ENCODE measurements at regions not wholly inside any gene's neighbourhood (a gene's known extent, or its start where the extent isn't known, plus 50 kb on each side); places are given as distances from the start of the nearest gene placed in this dataset.

GRCh38 chr1:30819244-30819571 lies 61.6 kb upstream of the LAPTM5 start:
- no peak for DNase-seq

- no peak for DNase-seq
These were observed 61.1 kb upstream of the LAPTM5 start for GRCh38 chr1:30818568-30819243.

- DNase-seq = no peak
These were observed 60.0 kb upstream of the LAPTM5 start for GRCh38 chr1:30817548-30817947.

GRCh38 chr1:30817077-30817438 lies 59.5 kb upstream of the LAPTM5 start:
- no peak for DNase-seq

- peak in 1 of 2 experiments; percentile 45 for DNase-seq
These were observed 58.9 kb upstream of the LAPTM5 start for GRCh38 chr1:30816211-30817076.

GRCh38 chr1:30815556-30815955 lies 58.0 kb upstream of the LAPTM5 start:
- DNase-seq = no peak

- no peak for DNase-seq
These were observed 56.7 kb upstream of the LAPTM5 start for GRCh38 chr1:30814292-30814691.

- DNase-seq = no peak
These were observed 54.5 kb upstream of the LAPTM5 start for GRCh38 chr1:30812076-30812475.

- no peak for DNase-seq
These were observed 53.6 kb upstream of the LAPTM5 start for GRCh38 chr1:30811187-30811586.

GRCh38 chr1:30810416-30811080 lies 53.0 kb upstream of the LAPTM5 start:
- DNase-seq = no peak

- DNase-seq = no peak
These were observed 52.1 kb upstream of the LAPTM5 start for GRCh38 chr1:30809514-30810263.

GRCh38 chr1:30808067-30808662 lies 50.6 kb upstream of the LAPTM5 start:
- DNase-seq = no peak

GRCh38 chr1:30807318-30808066 lies 49.9 kb upstream of the LAPTM5 start:
- DNase-seq = no peak

All from cerebellar nuclear complex (tissue), 1 donor.